ENCODE measurements at regions not wholly inside any gene's neighbourhood (a gene's known extent, or its start where the extent isn't known, plus 50 kb on each side); places are given as distances from the start of the nearest gene placed in this dataset.
"Not testable (repeated sequence)": the region's sequence is repeated elsewhere in the genome, so short reads cannot be mapped to it uniquely, and the experiment has no call there.

GRCh38 chr4:127383666-127384065, 249.1 kb upstream of the INTU start:
- no peak for DNase-seq (ENCODE audit: low spot score)
- POLR2A ChIA-PET (ENCODE audit: low non-redundant PET): no interaction called here
- CTCF ChIA-PET: no interaction called here
- TF ChIP-seq CTCF (conservative IDR thresholded peaks at IDR 0.05; ENCODE audit: low read depth): no peak
- no peak overlapping the region for H3K27ac ChIP-seq

GRCh38 chr4:127394516-127394915, 238.2 kb upstream of the INTU start:
- CTCF ChIA-PET: interaction anchor here (0.7 kb wide), 1 partner anchor 1552 kb away, joined by 3 read pairs; no protein-coding TSS in a partner anchor
- no peak for DNase-seq (ENCODE audit: low spot score)
- TF ChIP-seq CTCF (conservative IDR thresholded peaks at IDR 0.05; ENCODE audit: low read depth): no peak
- POLR2A ChIA-PET (ENCODE audit: low non-redundant PET): no interaction called here
- H3K27ac ChIP-seq: no peak overlapping the region

- no peak for DNase-seq (ENCODE audit: low spot score)
- POLR2A ChIA-PET (ENCODE audit: low non-redundant PET): no interaction called here
- no peak for TF ChIP-seq CTCF (conservative IDR thresholded peaks at IDR 0.05; ENCODE audit: low read depth)
- no peak overlapping the region for H3K27ac ChIP-seq
- CTCF ChIA-PET: interaction anchor here (0.5 to 0.6 kb wide), 2 partner anchors 844 to 1479 kb away, joined by 3 to 4 read pairs; no protein-coding TSS in a partner anchor
Observed at GRCh38 chr4:127400276-127400675, 232.5 kb upstream of the INTU start.

- ChIA-PET POLR2A (ENCODE audit: low non-redundant PET) (no interaction called here), CTCF (interaction anchor here (0.5 to 1.0 kb wide), 3 partner anchors 23 to 1479 kb away, joined by 3 to 4 read pairs (median 4); no protein-coding TSS in a partner anchor)
- TF ChIP-seq CTCF (conservative IDR thresholded peaks at IDR 0.05; ENCODE audit: low read depth): peak; percentile 88
- peak; percentile 49 for DNase-seq (ENCODE audit: low spot score)
- H3K27ac ChIP-seq: no peak overlapping the region
Observed at GRCh38 chr4:127400731-127401346, 231.9 kb upstream of the INTU start.

GRCh38 chr4:127403471-127404084, 229.2 kb upstream of the INTU start:
- ChIA-PET CTCF (no interaction called here), POLR2A (ENCODE audit: low non-redundant PET) (no interaction called here)
- TF ChIP-seq CTCF (conservative IDR thresholded peaks at IDR 0.05; ENCODE audit: low read depth): no peak
- DNase-seq (ENCODE audit: low spot score): no peak
- no peak overlapping the region for H3K27ac ChIP-seq

- no peak for DNase-seq (ENCODE audit: low spot score)
- CTCF ChIA-PET: no interaction called here
- no peak overlapping the region for H3K27ac ChIP-seq
- POLR2A ChIA-PET (ENCODE audit: low non-redundant PET): no interaction called here
- TF ChIP-seq CTCF (conservative IDR thresholded peaks at IDR 0.05; ENCODE audit: low read depth): no peak
Observed at GRCh38 chr4:127406187-127406586, 226.6 kb upstream of the INTU start.

GRCh38 chr4:127407572-127407971, 225.2 kb upstream of the INTU start:
- DNase-seq (ENCODE audit: low spot score); POLR2A ChIA-PET (ENCODE audit: low non-redundant PET); H3K27ac ChIP-seq; CTCF ChIA-PET: not testable (repeated sequence)

Data from RWPE1 (cell line).